DND-41 (cell line): ENCODE measurements at regions not wholly inside any gene's neighbourhood (a gene's known extent, or its start where the extent isn't known, plus 50 kb on each side); places are given as distances from the start of the nearest gene placed in this dataset.
"Not testable (repeated sequence)": the region's sequence is repeated elsewhere in the genome, so short reads cannot be mapped to it uniquely, and the experiment has no call there.

ENCODE experiments used
- ATAC-seq: fragments of 200-7000 bp; cut with Tn5 transposase; 3 replicates; pipeline ENCODE4 v1.9.1; 2021; ENCODE audit warnings: low read depth; ENCODE audit not compliant: insufficient read depth
- DNase-seq: peaks from one replicate; pipeline ENCODE4 v3.0.0-alpha.2; 2020
- H2AFZ ChIP-seq: 2 replicates; pipeline ENCODE4 v1.6.0; 2012; ENCODE audit warnings: low read depth, low read length
- H3K27ac ChIP-seq: 2 replicates; pipeline ENCODE4 v1.5.1; 2012; ENCODE audit warnings: low read length, inconsistent platforms
- H3K27me3 ChIP-seq: fragments of 200-600 bp; sonication (generic); 2 replicates; pipeline ENCODE4 v1.6.0; 2012; ENCODE audit warnings: low read length, mild to moderate bottlenecking, inconsistent platforms; ENCODE audit not compliant: insufficient read depth, poor library complexity
- H3K36me3 ChIP-seq: 2 replicates; pipeline ENCODE4 v1.5.1; 2012; ENCODE audit warnings: low read length, inconsistent platforms; ENCODE audit not compliant: insufficient read depth
- H3K4me1 ChIP-seq: 2 replicates; pipeline ENCODE4 v1.5.1; 2012; ENCODE audit warnings: mild to moderate bottlenecking, low read length; ENCODE audit not compliant: insufficient read depth
- H3K4me2 ChIP-seq: 2 replicates; pipeline ENCODE4 v1.6.0; 2012; ENCODE audit warnings: mild to moderate bottlenecking, moderate library complexity, low read length, inconsistent platforms; ENCODE audit not compliant: insufficient read depth
- H3K4me3 ChIP-seq, 2 experiments: fragments of 200-600 bp in 1 of 2; shearing (Covaris generic) in 1 of 2; 2 replicates each; pipeline ENCODE4 v1.5.1; 2012 to 2016; ENCODE audit warnings: inconsistent platforms in 2 of 2, low read length in 2 of 2, mild to moderate bottlenecking in 2 of 2, low read depth in 1 of 2, moderate library complexity in 1 of 2
- H3K79me2 ChIP-seq: 2 replicates; pipeline ENCODE4 v1.6.0; 2012; ENCODE audit warnings: low read length, inconsistent platforms; ENCODE audit not compliant: insufficient read depth
- H3K9ac ChIP-seq: 2 replicates; pipeline ENCODE4 v1.6.0; 2012; ENCODE audit warnings: low read depth, mild to moderate bottlenecking, inconsistent platforms, low read length, moderate library complexity
- H3K9me3 ChIP-seq: 2 replicates; pipeline ENCODE4 v1.5.1; 2012; ENCODE audit warnings: low read length, moderate library complexity, mild to moderate bottlenecking, inconsistent platforms; ENCODE audit not compliant: insufficient read depth, severe bottlenecking
- H4K20me1 ChIP-seq: 2 replicates; pipeline ENCODE4 v1.6.0; 2012; ENCODE audit warnings: low read length; ENCODE audit not compliant: insufficient read depth

DNA sequence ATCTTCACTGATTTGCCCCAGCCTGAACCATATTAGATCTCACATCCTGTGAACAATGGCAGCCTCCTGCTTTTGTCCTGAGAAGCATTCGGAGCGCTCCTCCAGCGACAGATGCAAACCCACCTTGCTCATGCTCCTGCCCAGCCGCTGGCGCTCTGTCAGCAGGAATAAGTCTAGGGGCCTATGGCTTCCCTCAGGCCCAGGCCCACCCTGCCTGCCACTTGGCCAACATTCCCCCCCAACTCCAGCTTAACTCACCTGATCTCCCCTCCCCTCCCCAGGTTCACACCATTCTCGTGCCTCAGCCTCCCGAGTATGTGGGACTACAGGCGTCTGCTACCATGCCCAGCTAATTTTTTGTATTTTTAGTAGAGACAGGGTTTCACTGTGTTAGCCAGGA is 4472.8 kb upstream of the OR11H1 start:
- not testable (repeated sequence) for H3K36me3 ChIP-seq, DNase-seq, H3K4me2 ChIP-seq, H4K20me1 ChIP-seq, H3K4me1 ChIP-seq, H3K9ac ChIP-seq, H3K4me3 ChIP-seq, H3K27ac ChIP-seq, ATAC-seq, H3K27me3 ChIP-seq, H3K79me2 ChIP-seq, H2AFZ ChIP-seq
- peaks cover 28% of the 10 kb centered on the region for H3K9me3 ChIP-seq

DNA sequence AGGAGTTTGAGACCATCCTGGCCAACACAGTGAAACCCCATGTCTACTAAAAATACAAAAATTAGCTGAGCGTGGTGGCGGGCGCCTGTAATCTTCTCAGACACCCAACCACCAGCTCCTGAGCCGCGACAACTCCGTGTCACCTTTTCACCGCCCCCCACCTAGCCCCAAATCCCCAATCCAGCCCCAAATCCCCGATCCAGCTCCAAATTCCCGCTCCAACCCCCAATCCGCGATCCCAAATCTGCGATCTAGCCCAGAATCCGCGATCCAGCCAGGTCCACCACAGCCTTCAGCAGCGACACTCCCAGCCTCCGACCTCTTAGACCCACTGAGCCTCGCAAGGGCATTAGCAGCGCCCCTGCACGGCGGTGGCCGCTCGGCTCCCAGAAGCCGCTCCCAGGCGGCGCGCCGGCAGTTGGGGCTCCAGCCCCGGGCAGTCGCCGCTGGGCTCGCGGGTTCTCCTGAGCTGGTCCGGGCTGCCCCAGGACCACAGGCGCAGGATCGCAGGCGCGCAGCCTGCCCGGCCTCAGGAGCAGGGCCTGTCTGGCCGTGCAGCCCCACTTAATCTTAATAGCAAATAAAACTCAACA is 4469.9 kb upstream of the OR11H1 start:
- H3K4me2 ChIP-seq, H3K27me3 ChIP-seq, H4K20me1 ChIP-seq, ATAC-seq, H3K9ac ChIP-seq, H3K4me3 ChIP-seq, H3K27ac ChIP-seq, H3K36me3 ChIP-seq, H3K4me1 ChIP-seq, H2AFZ ChIP-seq, DNase-seq, H3K79me2 ChIP-seq: not testable (repeated sequence)
- H3K9me3 ChIP-seq, result peaks cover 31% of the 10 kb centered on the region

DNA sequence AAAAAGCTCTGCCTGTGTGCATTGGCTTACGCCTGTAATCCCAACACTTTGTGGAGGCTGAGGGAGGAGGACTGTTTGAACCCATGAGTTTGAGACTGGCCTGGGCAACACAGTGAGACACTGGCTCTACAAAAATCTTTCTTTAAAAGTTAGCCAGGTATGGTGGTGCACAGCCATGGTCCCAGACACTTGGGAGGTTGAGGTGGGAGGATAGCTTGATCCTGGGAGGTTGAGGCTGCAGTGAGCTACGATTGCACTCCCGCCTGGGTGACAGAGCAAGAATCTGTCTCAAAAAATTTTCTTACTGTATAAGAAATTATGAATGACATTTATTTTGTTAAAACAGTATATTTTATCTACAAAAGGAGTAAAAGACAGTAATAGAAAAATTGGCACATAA is 4468.9 kb upstream of the OR11H1 start:
- not testable (repeated sequence) for DNase-seq

DNA sequence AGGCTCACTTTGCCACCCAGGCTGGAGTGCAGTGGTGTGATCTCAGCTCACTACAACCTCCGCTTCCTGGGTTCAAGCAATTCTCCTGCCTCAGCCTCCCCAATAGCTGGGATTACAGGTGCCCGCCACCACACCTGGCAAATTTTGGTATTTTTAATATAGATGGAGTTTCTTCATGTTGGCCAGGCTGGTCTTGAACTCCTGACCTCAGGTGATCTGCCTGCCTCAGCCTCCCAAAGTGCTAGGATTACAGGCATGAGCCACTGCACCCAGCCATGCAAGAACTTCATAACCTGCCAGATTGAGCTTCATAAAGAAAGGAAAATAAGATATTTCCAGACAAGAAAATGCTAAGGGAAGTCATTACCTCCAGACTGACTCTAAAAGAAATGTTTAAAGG is 4467.2 kb upstream of the OR11H1 start:
- H3K9me3 ChIP-seq, result peaks cover 19% of the 10 kb centered on the region
- not testable (repeated sequence) for H3K4me2 ChIP-seq, H3K79me2 ChIP-seq, H3K27me3 ChIP-seq, DNase-seq, H3K4me1 ChIP-seq, H3K9ac ChIP-seq, H3K27ac ChIP-seq, ATAC-seq, H3K36me3 ChIP-seq, H3K4me3 ChIP-seq, H4K20me1 ChIP-seq, H2AFZ ChIP-seq

More for the DNA sequence above, 4468.9 kb upstream of the OR11H1 start:
- H3K4me2 ChIP-seq, H3K27me3 ChIP-seq, H3K36me3 ChIP-seq, H3K79me2 ChIP-seq, H3K4me1 ChIP-seq, H3K27ac ChIP-seq, ATAC-seq, H2AFZ ChIP-seq, H3K9ac ChIP-seq, H3K4me3 ChIP-seq, H4K20me1 ChIP-seq: not testable (repeated sequence)
- H3K9me3 ChIP-seq, result peaks cover 31% of the 10 kb centered on the region

DNA sequence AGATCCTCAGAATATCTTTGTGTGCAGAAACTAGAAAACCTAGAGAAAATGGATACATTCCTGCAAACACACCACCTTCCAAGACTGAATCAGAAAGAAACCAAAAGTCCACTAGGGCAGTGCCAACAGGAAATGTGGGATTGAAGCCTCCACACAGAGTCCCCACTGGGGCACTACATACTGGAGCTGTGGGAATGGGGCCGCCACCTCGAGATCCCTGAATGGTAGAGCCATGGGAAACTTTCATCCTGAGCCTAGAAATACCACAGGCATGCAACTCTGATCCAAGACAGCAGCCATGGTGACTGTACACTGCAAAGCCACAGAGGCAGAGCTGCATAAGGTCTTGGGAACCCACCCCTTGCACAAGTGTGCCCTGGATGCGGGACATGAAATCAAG is 4465.5 kb upstream of the OR11H1 start:
- not testable (repeated sequence) for H3K4me3 ChIP-seq, H3K27ac ChIP-seq, ATAC-seq, H3K4me2 ChIP-seq, DNase-seq, H2AFZ ChIP-seq, H3K27me3 ChIP-seq, H3K36me3 ChIP-seq, H4K20me1 ChIP-seq, H3K4me1 ChIP-seq, H3K9ac ChIP-seq, H3K79me2 ChIP-seq
- peaks cover 26% of the 10 kb centered on the region for H3K9me3 ChIP-seq

DNA sequence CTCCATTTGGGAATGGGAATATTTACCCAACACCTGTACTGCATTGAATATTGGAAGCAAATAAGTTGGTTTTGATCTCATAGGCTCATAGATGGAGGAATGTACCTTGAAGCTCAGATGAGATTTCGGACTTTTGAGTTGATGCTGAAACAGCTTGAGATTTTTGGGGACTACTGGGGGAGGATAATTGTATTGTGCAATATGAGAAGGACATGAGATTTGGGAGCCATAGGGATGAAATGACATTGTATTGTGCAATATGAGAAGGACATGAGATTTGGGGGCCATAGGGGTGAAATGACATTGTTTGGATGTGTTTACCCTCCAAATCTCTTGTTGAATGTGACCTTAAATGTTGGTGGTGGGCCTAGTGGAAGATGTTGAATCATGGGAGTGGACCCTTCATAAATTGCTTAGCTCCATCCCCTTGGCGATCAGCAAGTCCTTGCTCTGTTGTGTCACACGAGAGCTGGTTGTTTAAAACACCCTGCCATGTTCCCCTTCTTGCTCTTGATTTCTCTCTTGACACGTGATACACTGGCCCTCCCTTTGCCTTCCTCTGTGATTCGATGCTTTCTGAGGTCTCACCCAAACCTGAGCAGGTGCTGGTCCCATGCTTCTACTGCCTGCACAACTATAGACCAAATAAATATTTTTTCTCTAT is 4464.8 kb upstream of the OR11H1 start:
- H3K9ac ChIP-seq, H4K20me1 ChIP-seq, H2AFZ ChIP-seq, H3K36me3 ChIP-seq, H3K79me2 ChIP-seq, H3K4me1 ChIP-seq, H3K4me2 ChIP-seq, H3K27ac ChIP-seq, DNase-seq, H3K4me3 ChIP-seq, ATAC-seq, H3K27me3 ChIP-seq: not testable (repeated sequence)
- H3K9me3 ChIP-seq, result peaks cover 28% of the 10 kb centered on the region

DNA sequence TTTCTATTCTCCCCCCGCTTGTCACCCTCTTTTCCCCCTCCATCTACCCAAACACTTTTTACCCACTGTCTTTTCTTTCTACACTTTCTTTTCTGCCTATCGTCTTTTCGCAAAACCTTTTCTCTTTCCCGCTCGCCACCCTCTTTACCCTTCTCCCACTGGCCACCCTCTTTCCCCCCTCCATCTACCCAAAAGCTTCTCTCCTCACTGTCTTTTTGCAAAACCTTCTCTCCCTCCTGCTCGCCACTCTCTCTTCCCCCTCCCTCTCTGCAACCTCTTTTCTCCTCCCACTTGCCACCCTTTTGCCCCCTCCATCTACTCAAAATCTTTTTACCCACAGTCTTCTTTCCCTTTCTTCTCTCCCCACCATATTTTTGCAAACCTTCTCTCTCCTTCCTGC is 4462.8 kb upstream of the OR11H1 start:
- H3K9me3 ChIP-seq, result peaks cover 28% of the 10 kb centered on the region
- not testable (repeated sequence) for H3K27ac ChIP-seq, ATAC-seq, H3K9ac ChIP-seq, H2AFZ ChIP-seq, H3K79me2 ChIP-seq, H3K27me3 ChIP-seq, H3K4me2 ChIP-seq, DNase-seq, H3K4me1 ChIP-seq, H3K36me3 ChIP-seq, H4K20me1 ChIP-seq, H3K4me3 ChIP-seq

DNA sequence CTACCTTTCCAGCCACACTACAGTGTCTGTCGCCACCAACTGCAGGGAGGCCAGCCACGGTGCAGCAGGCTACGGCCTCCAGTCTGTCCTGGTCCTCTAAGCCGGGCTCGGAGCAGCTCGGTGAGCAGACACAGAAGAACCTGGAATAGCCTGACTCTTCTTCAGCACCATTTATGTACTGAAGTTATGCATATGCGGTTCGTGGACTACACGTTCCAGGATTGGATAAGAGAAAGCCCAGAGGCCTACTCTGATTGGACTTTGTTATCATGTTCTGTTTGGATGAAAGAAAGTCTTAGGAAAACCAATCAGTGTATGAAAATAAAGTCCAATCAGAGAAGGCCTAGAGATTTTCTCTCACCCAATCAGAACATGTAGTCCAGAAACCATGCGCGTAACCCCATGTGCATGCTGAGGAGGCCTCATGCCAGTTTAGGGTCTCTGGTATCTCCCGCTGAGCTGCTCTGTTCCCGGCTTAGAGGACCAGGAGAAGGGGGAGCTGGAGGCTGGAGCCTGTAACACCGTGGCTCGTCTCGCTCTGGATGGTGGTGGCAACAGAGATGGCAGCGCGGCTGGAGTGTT is 4462.0 kb upstream of the OR11H1 start:
- ATAC-seq, H3K4me3 ChIP-seq, H3K36me3 ChIP-seq, H4K20me1 ChIP-seq, DNase-seq, H3K4me1 ChIP-seq, H3K9ac ChIP-seq, H3K79me2 ChIP-seq, H2AFZ ChIP-seq, H3K27ac ChIP-seq, H3K27me3 ChIP-seq, H3K4me2 ChIP-seq: not testable (repeated sequence)
- peaks cover 25% of the 10 kb centered on the region for H3K9me3 ChIP-seq
